IPS-11a (cell line): ENCODE measurements at regions not wholly inside any gene's neighbourhood (a gene's known extent, or its start where the extent isn't known, plus 50 kb on each side); places are given as distances from the start of the nearest gene placed in this dataset.

ENCODE experiments used
- H3K4me3 ChIP-seq: one replicate; pipeline ENCODE4 v1.5.1; 2013; ENCODE audit warnings: low read depth, low read length, control low read depth

- H3K4me3 ChIP-seq, result no peak overlapping the region
Measured at GRCh38 chr10:55400075-55400849, 599.2 kb upstream of the PCDH15 start.

DNA sequence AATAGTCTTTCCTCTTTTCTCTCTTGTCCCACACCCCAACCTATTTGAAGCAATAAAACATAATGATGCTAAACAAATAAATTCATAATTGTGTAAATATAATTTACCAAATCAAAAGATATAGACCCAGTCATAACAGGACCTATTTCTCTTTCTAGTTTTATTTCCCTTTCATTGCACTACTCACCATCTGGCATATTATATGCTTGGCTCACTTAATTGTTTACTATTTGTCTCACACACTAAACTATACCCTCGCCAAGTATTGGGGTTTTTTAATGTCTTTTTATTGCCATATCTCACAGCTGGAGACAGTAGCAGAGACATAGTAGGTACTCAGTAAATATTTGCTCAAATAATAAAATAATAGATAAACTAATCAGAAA lies 597.5 kb upstream of the PCDH15 start:
- no peak overlapping the region for H3K4me3 ChIP-seq

DNA sequence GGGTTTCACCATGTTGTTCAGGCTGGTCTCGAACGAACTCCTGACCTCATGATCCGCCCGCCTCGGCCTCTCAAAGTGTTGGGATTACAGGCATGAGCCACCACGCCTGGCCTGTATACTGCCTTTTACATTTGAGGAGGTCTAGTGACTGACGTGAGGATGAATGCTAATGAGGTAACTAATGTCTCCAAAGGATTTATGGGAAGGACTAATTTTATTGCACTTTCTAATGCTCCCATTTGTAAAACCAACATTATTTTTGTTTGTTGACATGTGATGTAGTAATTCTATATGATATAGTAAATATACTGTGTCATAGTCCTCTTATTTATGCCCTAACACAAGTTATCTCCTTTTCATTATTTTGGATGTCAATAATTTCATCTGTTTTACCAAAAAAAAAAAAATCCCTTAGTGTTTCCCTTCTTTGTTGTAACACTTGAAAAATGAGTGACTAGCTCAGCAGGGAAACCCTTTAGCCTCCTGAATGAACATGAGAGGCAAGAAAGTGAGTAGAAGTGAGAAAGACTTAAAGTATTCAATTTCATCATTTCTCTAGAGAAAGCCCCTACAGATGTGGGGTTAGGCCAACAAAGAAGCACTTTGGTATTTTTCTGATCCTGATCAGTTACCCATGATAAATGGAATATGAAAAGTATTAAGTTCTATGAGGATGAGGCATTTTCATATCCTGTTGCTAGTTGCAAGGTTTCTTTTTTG lies 596.9 kb upstream of the PCDH15 start:
- no peak overlapping the region for H3K4me3 ChIP-seq

DNA sequence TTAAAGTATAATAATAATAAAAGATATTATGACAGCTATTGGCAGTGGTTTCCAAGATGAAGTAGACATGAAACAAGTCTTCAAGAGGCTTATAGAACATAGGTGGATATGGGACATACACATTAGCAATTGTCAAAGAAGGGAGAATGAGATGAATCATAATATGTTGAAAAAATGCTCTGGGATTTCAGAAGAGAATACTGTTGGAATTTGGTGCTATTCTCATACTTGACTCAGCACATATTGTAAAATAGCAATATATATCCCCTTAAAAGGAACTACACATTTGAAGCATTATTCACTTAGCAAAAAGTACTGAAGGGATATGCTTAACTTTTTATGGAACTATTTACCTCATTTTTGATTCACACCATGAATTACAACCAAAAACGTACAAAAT lies 577.2 kb upstream of the PCDH15 start:
- no peak overlapping the region for H3K4me3 ChIP-seq

DNA sequence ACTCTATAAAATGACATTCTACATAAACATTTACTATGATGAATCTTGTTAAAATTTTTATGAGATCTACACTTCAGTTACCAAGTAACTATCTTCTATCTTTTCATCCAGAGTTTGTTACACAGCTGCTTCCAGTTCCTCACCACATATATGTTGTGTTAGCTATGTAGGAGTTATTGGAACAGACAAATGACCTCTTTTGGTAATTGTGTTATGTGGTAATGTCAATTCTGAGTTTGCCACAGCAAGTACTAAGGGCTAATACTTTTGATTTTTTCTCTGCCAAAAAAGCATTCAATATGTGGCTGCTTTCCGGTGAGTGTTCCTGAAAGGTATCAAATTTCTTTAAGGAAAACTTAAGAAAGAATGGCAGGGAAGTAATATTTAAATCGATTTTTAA lies 573.9 kb upstream of the PCDH15 start:
- H3K4me3 ChIP-seq, result no peak overlapping the region

- no peak overlapping the region for H3K4me3 ChIP-seq
Measured at GRCh38 chr10:55374060-55374459, 573.0 kb upstream of the PCDH15 start.

GRCh38 chr10:55369670-55370420 lies 568.8 kb upstream of the PCDH15 start:
- no peak overlapping the region for H3K4me3 ChIP-seq

DNA sequence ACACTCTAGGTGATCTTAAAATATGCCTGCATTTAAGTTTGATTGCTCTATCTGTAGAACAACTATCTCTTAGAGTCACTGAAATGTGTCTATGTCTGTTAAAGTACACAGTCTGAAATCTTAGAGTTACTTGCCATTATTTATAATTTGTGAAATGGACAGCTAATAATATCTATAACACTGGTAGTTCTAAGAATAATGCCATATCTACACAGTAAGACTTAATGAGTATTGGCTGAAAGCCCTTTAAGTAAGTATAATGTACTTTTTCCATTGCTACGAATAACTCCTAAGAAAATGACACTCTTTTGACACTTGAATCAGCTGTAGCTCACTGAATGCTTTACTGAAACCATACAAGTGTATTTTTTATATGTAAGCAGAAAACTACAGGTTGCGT lies 567.4 kb upstream of the PCDH15 start:
- H3K4me3 ChIP-seq, result no peak overlapping the region

DNA sequence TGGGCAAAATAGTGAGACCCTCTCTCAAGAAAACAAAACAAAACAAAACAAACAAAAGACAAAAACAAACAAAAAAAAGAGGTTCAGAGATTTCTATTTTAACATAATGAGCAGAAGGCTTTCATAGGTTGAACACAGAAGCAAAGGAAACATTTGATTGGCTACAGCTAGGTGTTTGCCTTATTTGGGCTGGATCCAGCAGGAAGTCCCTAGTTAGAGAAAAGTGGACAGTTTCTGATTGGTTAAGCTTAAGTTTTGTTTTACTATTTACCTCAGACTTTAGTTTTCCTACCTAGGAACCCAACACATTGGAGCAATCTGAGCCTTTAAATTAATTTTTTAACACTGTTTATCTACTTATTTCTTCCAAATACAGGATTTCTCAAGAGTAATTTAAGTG lies 566.5 kb upstream of the PCDH15 start:
- no peak overlapping the region for H3K4me3 ChIP-seq

DNA sequence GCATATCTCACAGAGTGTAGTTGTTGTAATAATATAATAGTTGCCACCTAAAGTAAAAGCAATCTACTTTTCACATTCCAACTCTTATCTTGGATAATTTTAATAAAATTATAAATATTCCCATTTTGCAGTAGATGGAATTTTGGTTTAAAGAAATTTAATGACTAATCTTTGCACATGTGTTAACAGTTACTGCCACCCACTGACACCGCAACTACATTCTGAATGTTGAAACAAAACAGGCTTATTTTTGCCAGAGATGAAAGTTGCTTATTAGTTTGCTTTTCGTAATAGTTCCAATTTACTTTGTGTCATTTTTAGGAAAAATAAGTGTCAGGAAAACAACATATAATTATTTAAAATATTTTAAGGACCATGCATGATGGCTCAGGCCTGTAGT lies 557.5 kb upstream of the PCDH15 start:
- no peak overlapping the region for H3K4me3 ChIP-seq

GRCh38 chr10:55353414-55353813 lies 552.4 kb upstream of the PCDH15 start:
- H3K4me3 ChIP-seq, result no peak overlapping the region

DNA sequence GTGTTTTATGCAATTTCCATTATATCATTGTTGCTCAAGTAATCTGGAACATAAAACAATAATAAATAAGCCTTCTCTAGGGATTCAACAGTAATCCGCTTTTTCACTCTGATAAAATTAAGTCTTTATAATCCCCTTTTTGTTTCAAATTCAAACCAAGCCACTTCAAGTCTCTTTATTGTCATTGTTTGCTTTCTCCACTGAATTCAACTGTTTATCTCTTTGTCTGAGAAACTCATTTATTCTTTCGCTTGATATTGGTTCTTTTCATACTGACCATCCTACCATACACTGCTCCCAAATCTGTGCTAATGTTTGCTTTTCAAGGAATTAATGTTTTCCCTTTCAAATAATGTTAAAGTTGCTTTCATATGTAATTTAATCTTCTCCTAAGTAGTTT lies 550.4 kb upstream of the PCDH15 start:
- H3K4me3 ChIP-seq, result no peak overlapping the region

DNA sequence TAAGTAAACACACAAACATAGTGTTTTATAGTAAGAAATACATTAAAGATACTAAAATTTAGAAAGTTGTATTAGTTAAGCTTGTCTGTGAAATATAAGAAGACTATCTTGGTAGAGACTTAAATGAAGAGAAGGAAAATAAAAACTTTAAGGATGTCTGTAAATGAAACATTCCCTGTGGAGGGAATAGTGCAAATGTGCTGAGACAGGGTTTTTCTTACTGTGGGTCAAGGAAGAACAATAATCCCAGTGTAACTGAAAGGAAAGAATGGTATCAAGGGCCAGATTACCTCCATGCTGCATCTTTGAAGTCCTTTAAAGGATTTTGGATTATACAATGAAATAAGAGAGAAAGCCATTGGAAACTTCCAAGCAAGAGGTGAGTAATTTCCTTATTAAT lies 547.5 kb upstream of the PCDH15 start:
- H3K4me3 ChIP-seq, result no peak overlapping the region

DNA sequence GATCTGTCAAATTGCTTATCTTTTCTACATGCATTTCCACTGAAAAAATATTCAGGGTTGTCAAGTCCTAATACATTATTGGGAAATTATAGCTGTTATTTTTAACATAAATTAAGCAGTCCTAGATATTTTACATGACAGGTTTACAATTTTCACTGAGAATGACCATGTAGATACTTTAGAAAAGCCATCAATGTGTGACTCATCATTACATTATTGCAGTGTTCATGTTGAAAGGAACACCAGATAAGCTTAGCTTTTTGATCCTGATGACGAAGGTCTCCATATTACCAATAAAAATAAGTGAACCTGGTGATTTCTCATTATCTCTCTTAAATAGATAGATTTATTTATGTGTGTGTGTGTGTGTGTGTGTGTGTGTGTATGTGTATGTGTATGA lies 529.5 kb upstream of the PCDH15 start:
- H3K4me3 ChIP-seq, result no peak overlapping the region

DNA sequence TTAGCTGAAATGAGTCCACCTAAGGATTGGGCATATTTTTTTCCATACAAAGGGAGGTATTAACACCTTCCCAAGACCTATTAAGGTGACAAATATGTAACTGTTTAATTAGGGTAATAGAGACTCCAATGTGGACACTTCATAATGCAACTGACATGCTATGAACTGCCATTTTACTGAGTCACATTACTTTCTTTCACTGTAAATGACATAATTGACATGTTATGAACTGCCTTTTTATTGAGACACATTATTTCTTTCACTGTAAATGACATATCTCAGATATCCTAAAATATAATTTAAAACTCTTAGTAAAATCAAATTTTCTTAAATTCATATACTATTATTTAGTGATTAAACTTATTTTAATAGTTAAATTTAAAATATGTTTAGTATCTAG lies 528.8 kb upstream of the PCDH15 start:
- no peak overlapping the region for H3K4me3 ChIP-seq

DNA sequence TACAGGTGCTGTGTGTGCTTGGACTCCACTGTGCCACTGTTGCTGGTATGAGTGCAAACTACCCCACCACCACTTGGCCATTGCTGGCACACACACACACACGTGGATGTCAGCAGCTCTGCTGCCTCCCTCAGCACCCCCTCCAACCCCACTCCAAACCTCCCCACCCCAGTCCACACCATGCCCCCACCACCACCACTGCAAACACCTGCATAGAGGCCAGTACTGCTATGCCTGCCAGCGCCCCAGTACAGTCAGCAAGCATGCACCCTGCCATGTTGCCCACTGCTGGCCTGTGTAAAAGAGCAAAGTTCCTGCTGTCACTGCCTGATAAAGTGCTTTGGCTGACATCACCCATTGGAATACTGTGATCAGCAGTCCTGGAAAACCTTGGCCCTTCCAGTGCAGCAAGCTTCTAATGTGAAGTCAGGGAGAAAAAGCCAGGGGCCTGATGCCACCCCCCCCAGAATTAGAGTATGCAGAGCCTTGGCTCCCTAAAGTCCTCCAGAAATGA lies 519.2 kb upstream of the PCDH15 start:
- no peak overlapping the region for H3K4me3 ChIP-seq

DNA sequence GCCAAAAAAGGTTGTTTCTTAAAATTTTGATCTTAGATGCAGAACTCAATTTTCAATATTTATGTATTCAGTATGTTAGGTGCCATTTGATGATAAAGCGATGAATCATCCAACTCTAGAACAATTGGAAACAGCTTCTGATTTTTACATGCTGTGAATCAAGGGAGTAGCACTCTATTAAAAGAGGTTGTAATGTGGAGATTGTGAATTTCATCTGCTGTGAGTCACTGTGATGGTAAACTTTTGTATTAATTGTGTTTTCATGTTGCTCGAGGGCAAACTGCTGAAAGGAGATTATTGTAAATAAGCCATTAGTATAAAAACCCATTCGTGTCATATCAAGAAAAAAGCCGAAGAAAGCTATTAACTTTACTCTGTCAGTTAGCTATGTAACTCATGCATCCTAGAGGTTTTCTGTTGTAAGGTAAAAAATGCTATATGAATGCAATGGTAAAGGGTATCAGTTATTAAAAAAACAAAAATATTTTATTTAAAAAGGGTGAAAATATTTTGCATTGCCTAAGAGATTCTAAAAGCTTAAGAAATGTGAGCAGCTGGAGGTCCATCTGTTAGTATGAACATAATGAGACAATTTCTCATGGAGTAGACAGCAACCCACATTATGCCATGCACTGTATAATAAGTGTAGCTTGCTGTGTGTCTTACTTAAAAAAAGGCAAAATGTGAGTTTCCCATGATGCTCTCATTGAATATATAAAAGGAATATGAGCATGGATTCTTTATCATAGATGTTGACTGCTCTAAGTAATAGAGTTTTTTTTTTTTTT lies 511.0 kb upstream of the PCDH15 start:
- H3K4me3 ChIP-seq, result no peak overlapping the region

GRCh38 chr10:55310143-55310542 lies 509.1 kb upstream of the PCDH15 start:
- H3K4me3 ChIP-seq, result no peak overlapping the region

GRCh38 chr10:55305285-55305684 lies 504.3 kb upstream of the PCDH15 start:
- H3K4me3 ChIP-seq, result no peak overlapping the region

DNA sequence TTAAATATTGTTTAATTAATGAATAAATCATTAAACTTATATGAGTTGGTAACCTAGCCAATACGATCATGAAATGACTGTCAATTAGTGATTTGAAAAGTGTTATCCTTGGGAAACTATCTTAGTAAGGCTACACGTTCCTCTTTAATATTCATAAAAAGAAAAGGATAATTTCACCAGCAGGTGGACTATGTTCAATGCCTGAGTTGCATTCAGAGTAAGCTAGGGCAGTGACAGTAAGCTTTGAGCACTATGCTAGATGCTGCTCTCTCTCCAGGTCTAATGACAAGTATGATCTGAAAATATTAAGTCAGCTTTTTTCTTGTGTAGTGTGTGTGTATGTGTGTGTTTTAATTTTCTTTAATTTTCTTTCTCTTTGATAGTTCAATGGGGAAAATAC lies 486.3 kb upstream of the PCDH15 start:
- H3K4me3 ChIP-seq, result no peak overlapping the region

GRCh38 chr10:55283031-55283430 lies 482.0 kb upstream of the PCDH15 start:
- no peak overlapping the region for H3K4me3 ChIP-seq
